HG02973 (cell line): ENCODE measurements at regions not wholly inside any gene's neighbourhood (a gene's known extent, or its start where the extent isn't known, plus 50 kb on each side); places are given as distances from the start of the nearest gene placed in this dataset.

Experiments used
- ATAC-seq: cut with Tn5 transposase; IDR thresholded peaks from one replicate; pipeline ENCODE4 v1.9.1; 2021; ENCODE audit warnings: moderate library complexity; ENCODE audit not compliant: unreplicated experiment

DNA sequence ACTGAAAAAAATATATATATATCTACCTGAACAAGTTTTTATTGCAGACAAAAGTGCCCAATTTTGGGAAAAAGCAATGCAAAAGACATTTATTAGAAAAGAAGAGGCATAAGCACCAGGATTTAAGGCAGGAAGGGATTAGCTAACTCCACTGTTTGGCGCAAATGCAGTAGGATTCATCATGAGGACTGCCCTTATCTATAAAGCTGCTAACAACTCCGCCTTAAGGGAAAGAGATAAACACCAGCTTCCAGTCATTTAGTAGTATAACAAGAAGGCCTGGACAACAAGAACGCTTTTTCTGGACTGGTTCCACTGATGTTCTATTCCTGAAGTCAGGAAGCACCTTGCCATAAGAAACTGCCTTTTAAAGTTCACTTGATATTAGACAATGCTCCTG is 52.9 kb upstream of the FSHR start:
- no peak for ATAC-seq
